ENCODE measurements at regions not wholly inside any gene's neighbourhood (a gene's known extent, or its start where the extent isn't known, plus 50 kb on each side); places are given as distances from the start of the nearest gene placed in this dataset.
"Not testable (repeated sequence)": the region's sequence is repeated elsewhere in the genome, so short reads cannot be mapped to it uniquely, and the experiment has no call there.

DNA sequence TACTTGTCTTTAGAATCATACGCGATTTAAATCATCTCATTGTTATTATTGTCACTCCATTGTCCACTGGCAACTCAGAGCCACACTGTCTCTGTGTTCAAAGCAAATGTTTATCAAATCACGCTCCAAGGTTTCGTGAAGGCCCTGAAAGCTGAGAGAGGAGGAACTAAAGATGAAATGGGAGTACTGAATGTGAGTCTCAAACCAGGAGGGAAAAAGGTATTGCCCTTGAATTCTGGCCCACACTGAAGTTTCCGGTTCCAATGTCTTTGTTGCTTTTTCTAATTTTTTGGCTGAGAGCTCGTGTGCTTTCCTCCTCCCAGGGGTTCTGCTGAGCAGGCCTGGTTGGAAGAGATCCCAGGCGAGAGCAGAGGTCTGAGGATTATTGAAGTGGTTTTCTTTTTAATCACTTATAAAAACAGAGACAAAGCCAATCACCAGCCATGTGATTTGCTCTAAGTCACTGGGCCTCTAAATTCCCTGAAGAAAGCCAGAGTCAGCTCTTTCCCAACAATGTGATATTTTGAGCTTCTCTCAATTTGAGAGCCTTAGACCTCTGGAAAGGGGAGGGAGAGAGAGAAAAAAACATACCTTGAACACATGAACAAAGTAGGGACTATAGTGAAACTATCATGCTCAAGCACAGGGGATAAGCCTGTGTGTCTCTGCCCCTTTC, 420.8 kb upstream of the GRAMD2B start:
- DNase-seq = no peak

DNA sequence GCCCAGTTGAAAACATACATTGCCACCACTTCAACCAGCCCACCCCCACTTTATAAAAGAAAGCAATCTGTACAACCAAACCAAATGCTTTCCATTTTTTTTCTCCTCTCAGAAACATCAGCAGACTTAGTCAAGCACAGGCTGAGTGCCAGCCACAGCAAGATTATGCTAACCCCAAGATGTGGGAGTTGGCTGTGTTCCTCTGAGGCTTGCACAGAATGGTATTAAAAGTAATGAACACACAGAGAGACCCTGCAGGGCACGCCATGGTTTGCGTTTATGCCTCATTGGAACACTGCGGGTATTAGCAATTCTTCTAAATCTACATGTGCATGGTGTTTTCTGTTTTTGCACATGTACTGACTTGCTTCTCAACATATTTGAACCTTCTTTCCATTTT, 419.9 kb upstream of the GRAMD2B start:
- no peak for DNase-seq

DNA sequence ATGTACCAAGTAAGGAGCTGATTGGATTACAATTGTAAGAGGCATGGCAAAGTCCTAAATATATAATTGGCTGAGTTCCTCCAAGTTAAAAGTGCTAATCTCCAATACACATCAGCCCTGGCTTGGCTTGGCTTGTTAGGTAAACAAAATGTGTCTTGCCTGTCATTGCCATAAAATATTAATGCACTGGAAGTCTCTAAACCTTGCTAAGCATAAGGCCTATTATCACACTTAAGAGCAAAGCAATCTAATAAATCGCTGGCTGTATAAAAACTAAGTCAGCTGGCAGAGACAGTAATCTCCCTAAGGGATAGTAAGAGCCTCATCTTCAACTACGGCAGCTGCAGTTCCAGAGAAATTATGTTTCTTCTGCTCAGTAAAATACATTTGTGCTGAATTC, 418.6 kb upstream of the GRAMD2B start:
- DNase-seq = no peak

DNA sequence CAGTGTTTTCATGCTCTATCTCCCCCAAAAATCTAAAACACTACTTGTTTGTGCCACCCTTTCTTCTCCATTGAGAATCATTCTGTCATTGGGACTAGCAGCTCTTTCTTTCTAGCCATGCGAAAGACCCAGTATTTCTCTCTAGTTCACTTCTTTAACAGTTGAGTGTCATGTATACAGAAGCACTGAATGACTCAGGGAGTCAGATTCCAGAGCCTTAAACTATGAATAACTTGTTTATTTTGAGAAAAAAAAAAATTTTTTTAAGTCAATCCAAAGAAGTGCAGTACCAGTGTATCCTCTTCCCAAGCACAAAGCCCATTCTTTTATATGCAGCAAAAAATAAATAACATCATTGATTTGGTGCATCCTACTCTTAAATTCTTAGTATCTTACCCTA, 415.4 kb upstream of the GRAMD2B start:
- DNase-seq = no peak

DNA sequence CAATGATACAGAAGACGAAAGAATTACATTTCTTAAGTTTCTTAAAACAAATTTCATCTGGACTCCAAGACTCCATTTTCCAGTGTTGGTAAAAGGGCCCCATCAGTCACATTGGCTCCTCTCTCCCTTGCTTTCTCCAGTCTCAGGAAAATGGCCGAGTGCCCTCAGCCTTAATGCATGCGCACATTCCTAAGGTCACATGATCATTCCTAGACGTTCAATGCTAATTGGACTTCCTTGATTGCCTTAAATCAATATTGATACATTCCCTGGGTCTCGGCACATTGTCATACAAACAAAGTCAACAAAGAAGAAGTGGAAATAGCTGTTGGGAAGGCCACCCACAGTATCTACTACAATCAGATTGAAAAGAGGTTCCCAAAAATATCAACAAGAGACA, 413.6 kb upstream of the GRAMD2B start:
- no peak for DNase-seq

DNA sequence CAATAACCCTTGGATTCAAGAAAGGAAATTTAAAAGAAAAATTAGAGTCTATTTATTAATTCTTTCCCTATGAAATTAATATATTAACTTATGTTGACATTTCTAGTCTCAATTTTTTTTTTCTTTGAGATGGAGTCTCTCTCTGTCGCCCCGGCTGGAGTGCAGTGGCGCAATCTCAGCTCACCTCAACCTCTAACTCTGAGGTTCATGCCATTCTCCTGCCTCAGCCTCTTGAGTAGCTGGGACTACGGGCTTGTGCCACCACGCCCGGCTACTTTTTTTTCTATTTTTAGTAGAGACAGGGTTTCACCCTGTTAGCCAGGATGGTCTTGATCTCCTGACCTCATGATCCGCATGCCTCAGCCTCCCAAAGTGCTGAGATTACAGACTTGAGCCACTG, 411.7 kb upstream of the GRAMD2B start:
- not testable (repeated sequence) for DNase-seq

DNA sequence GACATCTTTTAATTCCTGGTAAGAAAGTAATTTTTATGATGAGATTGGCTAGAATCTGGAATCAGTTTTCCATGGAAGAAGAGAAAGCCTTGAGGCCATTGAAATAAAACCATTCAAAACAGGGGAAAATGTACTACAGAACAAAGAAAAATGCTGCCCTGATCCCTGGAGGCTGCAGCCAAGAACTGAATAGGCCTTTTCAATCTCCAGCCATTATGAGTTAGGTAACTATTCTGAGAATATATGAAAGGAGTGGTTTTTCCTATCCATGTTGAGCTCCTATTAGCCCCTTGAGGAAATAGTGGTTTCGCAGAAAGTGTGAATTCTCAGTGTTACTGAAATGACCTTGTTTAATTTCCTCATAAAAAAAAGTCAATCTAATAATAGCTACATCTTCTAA, 408.5 kb upstream of the GRAMD2B start:
- no peak for DNase-seq

DNA sequence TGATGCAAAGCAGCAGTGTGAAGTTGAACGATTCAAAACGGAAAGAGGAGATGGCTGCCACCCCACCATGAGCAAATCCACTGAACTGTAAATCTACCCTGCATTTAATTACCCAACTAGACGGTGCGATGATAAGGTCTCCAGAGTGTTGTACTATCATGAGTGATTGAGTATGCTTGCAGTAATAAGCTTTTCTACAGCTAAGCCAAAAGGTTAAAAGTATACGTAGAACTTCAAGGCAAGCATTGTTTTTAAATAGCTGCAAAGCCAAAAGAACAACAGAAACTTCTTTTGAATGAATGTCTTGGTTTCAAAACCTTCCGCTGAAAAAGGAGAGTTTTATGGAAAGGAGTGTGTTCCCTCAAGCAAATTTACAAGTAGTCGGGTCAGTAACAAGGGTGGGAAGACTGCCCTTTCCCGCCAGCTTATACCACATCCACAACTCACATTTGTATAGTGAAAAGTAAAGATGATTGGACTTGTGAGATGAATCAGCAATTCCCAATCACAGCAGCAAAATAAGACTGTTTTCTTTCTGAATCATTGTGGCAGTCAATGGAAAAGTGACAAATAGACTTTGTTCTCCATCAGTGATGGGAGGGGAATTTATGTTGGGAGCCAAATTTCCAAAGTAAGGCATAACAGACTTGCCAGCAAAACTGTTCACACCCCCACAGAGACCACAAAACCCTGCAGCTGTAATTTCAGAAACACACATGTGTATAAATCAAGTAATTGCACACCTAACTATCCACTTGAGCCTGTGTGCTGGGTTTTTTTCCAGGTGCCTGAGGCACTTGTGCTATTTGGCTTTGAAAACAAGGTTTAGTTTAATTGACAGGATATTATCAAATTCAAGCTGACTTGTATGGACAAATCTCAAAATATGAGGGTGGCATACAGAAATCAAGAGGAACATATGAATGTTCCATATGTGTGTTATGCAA, 407.7 kb upstream of the GRAMD2B start:
- DNase-seq = no peak

DNA sequence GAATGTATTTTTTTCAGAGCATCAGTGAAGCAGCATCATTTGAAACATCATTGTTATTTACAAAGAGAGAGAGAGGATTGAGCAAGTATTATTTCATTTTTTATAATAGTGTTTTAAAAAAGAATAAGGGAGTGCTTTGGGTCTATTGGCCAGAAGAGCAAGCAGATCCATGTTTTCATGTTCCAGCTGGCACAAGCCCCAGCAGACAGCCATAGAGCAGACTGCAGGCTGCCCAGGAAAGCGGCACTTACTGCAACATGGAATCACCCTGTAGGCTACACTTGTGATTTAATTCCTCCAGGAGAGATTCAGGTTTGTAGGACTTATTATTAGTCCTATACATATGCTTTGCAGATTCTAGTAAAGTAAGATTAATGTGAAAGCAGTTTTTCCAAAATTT, 407.0 kb upstream of the GRAMD2B start:
- no peak for DNase-seq

DNA sequence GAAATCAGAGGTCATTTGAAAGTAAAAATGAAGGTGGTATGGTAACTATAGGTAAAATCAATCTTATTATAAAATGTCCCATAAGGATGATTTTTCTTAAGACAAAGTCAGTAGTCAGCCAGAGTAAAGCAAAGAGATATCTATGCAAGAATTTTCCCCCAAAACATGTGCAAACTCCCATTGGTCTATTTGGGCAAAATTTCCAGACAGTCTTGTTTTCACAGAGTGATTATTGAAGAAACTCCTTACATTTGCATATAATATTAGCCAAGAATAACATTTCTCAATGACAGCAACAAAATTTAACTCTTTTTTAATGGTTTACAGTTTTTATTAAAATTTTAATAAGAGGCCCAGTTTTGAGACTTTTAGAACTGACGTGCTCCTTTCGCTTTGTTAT, 406.1 kb upstream of the GRAMD2B start:
- no peak for DNase-seq

DNA sequence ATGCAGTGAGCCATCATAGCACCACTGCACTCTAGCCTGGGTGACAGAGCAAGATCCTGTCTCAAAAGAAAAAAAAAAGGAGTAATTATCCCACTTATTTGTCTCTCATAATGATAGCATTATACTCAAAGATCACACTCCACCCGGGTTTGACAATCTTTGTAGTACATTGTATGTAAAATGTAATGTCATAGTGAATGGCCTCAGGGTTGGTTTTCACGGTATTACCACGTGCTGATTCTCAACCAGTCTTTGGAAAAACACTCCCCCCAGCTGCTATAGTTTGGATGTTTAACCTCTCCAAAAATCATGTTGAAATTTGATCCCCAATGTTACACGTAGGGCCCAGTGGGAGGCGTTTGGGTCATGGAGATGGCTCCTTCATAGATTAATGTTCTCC, 402.4 kb upstream of the GRAMD2B start:
- no peak for DNase-seq

DNA sequence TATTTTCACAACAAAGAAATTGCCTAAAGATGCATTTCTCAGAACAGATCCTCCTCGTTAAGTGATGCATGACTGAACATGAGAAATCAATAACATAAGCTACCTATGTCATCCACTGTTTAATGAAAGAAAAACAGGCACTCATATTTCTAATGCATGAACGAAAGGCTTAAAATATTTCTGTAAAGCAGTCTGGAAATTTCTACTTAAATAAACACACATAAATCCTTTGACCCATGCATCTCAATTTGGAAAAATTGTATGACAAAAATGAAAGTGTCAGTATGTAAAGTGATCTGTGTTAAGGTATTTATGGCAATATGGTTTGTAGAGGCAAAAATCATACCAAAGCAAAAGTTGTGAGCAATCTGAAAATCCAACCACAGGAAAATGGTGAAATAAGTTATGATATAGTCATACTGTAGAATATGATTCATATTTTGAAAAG, 399.2 kb upstream of the GRAMD2B start:
- DNase-seq = no peak

DNA sequence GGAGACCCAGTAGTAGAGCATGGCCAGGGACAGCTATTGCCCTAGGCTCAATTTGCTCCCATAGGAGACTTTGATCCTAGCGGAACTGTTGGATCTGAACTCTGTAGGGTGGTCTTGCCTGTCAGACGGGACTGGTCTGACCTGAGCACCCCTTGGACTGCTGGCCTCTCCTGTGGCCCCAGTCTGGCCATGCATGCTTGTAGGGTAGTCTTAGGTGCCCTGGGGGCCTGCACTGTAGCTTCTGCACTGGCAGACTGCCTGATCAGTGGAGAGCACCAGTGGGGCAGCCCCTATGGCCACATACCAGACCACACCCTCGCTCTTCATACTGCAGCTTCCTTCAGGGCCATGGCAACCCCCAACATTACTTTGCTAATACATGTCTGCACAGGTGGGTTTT, 396.1 kb upstream of the GRAMD2B start:
- DNase-seq = no peak

DNA sequence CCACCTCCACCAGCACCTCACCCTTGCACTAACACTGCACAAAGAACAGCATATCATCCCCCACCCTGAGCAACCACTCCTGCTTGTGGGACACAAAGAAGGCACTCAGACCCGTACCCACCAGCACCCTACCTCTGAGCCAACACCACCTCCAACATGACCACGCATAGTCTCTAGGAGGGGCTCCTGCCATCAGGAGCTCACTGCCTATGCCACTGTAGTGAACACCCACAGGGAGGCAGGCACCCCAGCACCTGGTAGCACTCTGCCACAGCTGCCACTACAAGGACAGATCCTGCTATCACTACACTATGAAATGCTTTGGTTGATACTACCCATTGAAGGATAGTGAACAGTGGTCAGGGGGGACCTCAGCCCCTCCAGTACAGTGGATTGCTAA, 395.6 kb upstream of the GRAMD2B start:
- DNase-seq = no peak

DNA sequence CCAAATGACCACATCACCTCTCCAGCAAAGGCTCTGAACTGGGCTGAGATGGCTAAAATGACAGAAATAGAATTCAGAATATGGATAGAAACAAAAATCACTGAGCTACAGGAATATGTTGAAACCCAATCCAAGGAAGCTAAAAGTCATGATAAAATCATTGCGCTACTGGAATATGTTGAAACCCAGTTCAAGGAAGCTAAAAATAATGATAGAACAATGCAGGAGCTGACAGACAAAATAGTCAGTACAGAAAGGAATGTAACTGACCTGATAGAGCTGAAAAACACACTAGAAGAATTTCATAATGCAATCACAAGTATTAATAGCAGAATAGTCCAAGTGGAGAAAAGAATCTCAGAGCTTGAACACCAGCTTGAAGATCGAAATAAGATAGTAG, 394.9 kb upstream of the GRAMD2B start:
- DNase-seq = no peak

DNA sequence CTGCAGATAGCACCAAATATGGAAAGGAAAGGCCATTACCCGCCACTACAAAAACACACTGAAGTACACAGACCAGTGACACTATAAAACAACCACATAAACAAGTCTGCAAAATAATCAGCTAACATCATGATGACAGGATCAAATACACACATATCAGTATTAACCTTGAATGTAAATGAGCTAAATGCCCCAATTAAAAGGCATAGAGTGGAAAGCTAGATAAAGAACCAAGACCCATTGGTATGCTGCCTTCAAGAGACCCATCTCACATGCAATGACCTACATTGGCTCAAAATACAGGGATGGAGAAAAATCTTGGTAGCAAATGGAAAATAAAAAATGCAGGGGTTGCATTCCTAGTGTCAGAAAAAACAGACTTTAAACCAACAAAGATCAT, 393.9 kb upstream of the GRAMD2B start:
- DNase-seq = not testable (repeated sequence)

DNA sequence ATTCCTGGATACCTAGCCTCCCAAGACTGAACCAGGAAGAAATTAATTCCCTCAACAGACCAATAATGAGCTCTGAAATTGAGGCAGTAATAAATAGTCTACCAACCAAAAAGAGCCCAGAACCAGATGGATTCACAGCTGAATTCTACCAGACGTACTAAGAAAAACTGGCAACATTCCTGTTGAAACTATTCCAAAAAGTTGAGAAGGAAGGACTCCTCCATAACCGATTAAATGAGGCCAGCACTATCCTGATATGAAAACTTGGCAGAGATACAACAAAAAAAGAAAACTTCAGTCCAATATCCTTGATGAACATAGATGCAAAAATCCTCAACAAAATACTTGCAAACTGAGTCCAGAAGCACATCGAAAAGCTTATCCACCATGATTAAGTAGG, 392.5 kb upstream of the GRAMD2B start:
- DNase-seq = no peak

DNA sequence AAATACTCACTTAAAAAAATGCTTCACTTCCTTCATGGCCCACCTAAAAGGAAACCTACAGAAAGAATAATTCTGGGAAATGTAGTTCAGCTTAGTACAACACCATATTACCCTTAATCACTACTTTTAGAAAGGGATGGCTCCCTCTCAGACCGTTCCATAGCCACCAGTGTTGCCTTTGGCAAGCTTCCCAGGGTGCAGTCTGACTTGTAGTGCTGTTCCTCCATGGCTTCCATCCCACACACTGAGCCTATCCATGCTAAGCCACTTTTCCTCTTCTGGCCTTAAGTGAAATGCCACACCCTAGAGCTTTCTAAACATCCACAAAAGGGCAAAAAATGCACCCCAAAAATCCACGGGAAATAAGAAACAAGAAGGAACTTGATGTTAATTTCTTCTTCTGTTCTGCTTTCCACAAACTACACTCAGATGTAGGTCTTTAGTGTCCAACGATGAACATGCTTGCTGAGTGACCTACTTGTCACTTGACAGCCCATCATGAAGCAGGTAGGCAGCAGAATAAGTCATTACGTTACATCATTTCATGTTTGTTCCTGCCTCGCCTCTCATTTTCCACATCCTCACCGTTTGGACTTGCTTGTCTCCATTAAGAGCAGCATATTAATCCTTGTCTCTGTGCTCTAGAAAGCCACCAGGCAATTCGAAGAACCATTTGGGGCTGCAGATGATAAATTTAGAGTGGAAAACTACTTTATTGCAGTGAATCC, 391.1 kb upstream of the GRAMD2B start:
- no peak for DNase-seq

DNA sequence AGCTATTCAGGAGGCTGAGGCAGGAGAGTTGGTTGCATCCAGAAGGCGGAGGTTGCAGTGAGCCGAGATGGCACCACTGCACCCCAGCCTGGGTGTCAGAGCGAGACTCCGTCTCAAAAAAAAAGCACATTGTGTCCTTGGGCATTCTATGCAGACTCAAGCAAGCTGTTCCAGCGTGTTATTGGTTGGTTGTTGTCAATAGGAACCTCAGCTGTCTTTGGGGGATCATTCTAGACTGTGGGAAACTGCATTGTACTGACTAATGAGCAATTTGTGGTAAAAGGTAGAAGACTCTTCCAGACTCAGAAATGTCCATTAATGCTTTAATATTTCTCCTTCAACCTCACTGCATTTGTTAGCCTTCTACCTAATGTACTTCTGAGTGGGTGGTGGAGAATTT, 379.5 kb upstream of the GRAMD2B start:
- DNase-seq = no peak

DNA sequence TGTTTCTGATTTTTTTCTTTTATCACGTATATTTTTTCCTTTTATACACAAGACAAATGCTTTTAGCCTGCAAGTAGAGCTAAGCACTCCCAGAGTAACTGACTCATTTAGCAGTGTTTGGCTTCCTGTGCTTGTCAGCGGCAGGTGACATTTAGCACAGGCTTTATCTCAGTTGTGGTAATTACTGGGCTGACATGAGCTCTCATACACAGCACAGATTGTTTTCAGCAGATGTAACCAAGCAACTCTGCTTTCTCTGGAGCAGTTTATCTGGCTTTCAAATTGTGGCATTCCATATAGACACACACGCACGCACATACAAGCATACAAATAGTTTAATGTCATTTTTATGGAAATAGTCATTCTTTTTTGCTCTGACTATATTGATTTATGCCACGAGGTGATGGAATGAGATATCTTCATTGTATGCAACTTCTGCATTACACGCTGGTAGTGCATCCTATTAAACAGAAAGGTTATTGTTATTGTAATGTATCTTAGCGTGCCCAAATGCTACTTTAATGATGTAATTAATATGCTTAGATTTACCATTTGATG, 379.0 kb upstream of the GRAMD2B start:
- no peak for DNase-seq

DNA sequence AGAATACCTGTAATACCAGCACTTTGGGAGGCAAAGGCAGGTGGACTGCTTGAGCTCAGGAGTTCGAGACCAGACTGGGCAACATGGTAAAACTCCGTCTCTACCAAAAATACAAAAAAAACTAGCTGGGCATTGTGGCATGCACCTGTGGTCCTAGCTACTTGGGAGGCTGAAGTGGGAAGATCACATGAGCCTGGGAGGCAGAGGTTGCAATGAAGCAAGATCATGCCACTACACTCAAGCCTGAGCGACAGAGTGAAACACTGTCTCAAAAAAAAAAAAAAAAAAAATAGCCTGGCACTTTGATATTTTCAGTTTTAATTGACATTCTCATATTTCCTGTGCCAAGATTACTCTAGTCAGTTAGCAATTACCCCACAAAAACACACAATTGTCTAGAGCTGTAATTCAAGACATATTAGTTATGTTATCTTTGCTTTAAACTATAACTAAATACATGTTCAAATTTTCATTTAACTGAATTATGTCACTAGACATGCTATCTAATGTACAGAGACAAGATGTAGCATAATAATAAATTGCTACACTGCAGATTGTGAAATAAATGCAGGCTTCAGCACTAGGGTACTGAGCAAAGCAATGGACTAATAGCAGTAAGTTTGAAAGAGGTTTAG, 378.2 kb upstream of the GRAMD2B start:
- DNase-seq = no peak

DNA sequence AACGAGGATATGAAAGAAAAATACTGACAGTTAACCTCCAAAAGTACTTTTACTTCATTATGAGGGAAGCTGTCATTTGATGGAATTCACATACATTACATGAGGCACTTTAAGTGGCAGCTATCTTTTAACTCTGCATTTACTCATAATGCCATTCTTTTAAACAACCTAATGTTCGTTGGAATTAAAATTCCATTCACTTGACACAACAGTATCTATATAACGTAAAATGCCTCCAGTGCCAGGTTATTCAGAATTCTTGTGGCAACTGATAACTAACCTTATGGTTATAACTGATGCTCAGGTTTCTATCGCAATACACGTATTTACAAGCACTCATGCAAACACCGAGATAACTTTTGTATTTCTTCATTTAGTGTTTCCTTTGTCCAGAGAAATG, 376.9 kb upstream of the GRAMD2B start:
- no peak for DNase-seq
